Esophagus muscularis mucosa (tissue), 3 donors: ENCODE measurements at regions not wholly inside any gene's neighbourhood (a gene's known extent, or its start where the extent isn't known, plus 50 kb on each side); places are given as distances from the start of the nearest gene placed in this dataset.

ENCODE experiments used
- POLR2AphosphoS5 ChIP-seq, 2 donors: sonication (generic); formaldehyde crosslinking; IDR thresholded peaks; one replicate each; pipeline ENCODE4 v1.6.1; 2017; ENCODE audit warnings: antibody characterized with exemption in 2 of 2
- TF ChIP-seq, protein P1 (sequence below), 3 experiments: fragments of 200-600 bp in 2 of 3; fragments of 450-650 bp in 1 of 3; sonication (generic) in 2 of 3; IDR thresholded peaks; one replicate each; pipeline ENCODE4 v1.5.1; 2017 to 2019; ENCODE audit warnings: antibody characterized with exemption in 3 of 3, mild to moderate bottlenecking in 2 of 3, moderate library complexity in 1 of 3

- TF ChIP-seq, protein P1, sequence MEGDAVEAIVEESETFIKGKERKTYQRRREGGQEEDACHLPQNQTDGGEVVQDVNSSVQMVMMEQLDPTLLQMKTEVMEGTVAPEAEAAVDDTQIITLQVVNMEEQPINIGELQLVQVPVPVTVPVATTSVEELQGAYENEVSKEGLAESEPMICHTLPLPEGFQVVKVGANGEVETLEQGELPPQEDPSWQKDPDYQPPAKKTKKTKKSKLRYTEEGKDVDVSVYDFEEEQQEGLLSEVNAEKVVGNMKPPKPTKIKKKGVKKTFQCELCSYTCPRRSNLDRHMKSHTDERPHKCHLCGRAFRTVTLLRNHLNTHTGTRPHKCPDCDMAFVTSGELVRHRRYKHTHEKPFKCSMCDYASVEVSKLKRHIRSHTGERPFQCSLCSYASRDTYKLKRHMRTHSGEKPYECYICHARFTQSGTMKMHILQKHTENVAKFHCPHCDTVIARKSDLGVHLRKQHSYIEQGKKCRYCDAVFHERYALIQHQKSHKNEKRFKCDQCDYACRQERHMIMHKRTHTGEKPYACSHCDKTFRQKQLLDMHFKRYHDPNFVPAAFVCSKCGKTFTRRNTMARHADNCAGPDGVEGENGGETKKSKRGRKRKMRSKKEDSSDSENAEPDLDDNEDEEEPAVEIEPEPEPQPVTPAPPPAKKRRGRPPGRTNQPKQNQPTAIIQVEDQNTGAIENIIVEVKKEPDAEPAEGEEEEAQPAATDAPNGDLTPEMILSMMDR (IDR thresholded peaks at IDR 0.05) = no peak
- peak in 1 of 2 donors; percentile 26 for TF ChIP-seq POLR2AphosphoS5 (IDR thresholded peaks at IDR 0.05)
Observed at GRCh38 chr21:29237110-29238052, 61.3 kb upstream of the BACH1 start.
